Gastrocnemius medialis (tissue), 4 donors: ENCODE measurements at regions not wholly inside any gene's neighbourhood (a gene's known extent, or its start where the extent isn't known, plus 50 kb on each side); places are given as distances from the start of the nearest gene placed in this dataset.

ENCODE experiments used
- POLR2A ChIP-seq, 2 donors: fragments of 450-650 bp; IDR thresholded peaks; one replicate each; pipeline ENCODE4 v1.6.1; 2017; ENCODE audit warnings: antibody characterized with exemption in 2 of 2, mild to moderate bottlenecking in 2 of 2, moderate library complexity in 2 of 2
- TF ChIP-seq, protein P1 (sequence below), 5 experiments: fragments of 450-650 bp in 3 of 5; fragments of 200-600 bp in 2 of 5; sonication (generic) in 2 of 5; IDR thresholded peaks in 4 of 5; conservative IDR thresholded peaks in 1 of 5; 1 replicate in 4 of 5; 2 replicates in 1 of 5; pipeline ENCODE4 v1.5.1; 2016 to 2019; ENCODE audit warnings: antibody characterized with exemption in 5 of 5, mild to moderate bottlenecking in 3 of 5, moderate library complexity in 3 of 5

GRCh38 chr21:18164483-18164882 lies 80.2 kb upstream of the CHODL start:
- TF ChIP-seq POLR2A (IDR thresholded peaks at IDR 0.05): no peak
- TF ChIP-seq, protein P1, sequence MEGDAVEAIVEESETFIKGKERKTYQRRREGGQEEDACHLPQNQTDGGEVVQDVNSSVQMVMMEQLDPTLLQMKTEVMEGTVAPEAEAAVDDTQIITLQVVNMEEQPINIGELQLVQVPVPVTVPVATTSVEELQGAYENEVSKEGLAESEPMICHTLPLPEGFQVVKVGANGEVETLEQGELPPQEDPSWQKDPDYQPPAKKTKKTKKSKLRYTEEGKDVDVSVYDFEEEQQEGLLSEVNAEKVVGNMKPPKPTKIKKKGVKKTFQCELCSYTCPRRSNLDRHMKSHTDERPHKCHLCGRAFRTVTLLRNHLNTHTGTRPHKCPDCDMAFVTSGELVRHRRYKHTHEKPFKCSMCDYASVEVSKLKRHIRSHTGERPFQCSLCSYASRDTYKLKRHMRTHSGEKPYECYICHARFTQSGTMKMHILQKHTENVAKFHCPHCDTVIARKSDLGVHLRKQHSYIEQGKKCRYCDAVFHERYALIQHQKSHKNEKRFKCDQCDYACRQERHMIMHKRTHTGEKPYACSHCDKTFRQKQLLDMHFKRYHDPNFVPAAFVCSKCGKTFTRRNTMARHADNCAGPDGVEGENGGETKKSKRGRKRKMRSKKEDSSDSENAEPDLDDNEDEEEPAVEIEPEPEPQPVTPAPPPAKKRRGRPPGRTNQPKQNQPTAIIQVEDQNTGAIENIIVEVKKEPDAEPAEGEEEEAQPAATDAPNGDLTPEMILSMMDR (IDR thresholded peaks at IDR 0.05 in 4 of 5, conservative IDR thresholded peaks at IDR 0.05 in 1 of 5): no peak
